HG03045 (cell line): ENCODE measurements at regions not wholly inside any gene's neighbourhood (a gene's known extent, or its start where the extent isn't known, plus 50 kb on each side); places are given as distances from the start of the nearest gene placed in this dataset.

Experiments used
- ATAC-seq: cut with Tn5 transposase; IDR thresholded peaks from one replicate; pipeline ENCODE4 v1.9.1; 2021; ENCODE audit warnings: mild to moderate bottlenecking, moderate library complexity; ENCODE audit not compliant: unreplicated experiment

GRCh38 chr3:102599819-102600576, 165.2 kb downstream of the ZPLD1 start:
- no peak for ATAC-seq

- ATAC-seq: no peak
Measured at GRCh38 chr3:102605153-102605552, 170.3 kb downstream of the ZPLD1 start.

GRCh38 chr3:102608875-102609274, 174.1 kb downstream of the ZPLD1 start:
- ATAC-seq: no peak

- ATAC-seq: no peak
Measured at GRCh38 chr3:102614021-102614569, 179.3 kb downstream of the ZPLD1 start.

DNA sequence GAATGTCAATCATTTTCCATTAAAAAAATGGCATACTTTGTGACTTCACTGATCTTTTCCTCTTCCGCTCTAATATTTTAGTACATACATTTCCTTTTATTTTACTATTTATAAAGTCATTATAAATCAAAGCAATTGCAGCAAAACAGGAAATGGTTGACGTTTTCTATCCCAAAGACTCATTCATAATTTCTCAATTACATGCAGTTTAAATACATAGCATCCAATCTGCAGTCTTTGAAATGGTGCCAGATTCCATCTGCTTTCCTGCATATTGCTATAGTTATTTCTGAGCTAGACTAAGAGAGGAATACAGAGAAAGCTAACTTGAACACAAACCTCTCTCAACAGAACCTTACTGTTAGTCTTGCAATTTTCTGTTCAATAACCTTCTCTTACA, 179.8 kb downstream of the ZPLD1 start:
- no peak for ATAC-seq

DNA sequence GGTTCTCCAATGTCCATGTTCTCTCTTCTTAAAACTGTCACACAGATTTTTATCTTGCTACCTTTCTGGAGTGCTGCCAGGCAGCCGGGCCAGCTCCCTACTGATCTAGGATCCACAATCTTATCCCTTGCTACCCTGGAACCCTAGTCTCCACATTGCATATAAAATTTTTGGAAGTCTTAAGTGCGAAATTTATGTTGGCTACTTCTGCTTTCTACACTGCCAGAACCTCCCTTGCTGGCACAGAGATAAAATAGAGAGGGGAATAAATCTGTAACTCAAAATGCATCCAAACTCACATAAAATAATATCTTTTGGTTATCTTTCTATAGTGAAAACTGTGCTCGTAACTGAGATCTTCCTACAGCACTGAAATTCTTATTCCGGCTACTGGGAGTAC, 182.6 kb downstream of the ZPLD1 start:
- ATAC-seq: no peak

DNA sequence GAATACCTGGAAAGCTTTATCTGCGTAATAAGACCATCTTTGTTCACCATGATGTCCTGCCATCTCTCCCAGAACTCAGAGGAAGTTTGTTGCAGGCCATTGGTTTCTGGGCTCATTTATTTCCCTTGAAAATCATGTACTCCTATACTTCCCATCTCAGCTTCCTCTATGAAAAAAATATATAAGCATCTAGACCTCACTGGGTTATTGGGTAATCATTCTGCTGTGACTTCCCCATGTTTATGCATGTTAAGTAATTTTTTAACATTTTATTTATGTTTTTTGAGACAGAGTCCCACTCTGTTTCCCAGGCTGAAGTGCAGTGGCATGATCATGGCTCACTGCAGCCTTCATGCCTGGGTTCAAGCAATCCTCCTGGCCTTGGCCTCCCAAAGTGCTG, 184.5 kb downstream of the ZPLD1 start:
- no peak for ATAC-seq

DNA sequence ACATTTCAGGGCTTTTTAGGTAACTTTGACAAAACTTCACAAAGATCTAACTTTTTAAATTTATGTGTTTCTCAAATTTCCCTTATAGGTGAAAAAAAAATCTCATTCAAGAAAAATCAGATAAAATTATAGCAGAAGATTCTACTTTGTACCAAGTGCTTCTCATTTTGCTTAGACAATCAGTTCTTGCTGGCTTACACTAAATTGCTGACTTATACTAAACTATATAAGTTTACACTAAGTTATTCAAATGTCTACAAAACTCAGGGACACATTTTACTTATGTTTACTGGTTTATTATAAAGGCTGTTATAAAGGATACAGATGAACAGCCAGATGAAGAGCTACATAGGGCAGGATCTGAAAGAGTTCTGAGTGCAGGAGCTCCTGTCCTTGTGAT, 195.1 kb downstream of the ZPLD1 start:
- ATAC-seq: no peak

DNA sequence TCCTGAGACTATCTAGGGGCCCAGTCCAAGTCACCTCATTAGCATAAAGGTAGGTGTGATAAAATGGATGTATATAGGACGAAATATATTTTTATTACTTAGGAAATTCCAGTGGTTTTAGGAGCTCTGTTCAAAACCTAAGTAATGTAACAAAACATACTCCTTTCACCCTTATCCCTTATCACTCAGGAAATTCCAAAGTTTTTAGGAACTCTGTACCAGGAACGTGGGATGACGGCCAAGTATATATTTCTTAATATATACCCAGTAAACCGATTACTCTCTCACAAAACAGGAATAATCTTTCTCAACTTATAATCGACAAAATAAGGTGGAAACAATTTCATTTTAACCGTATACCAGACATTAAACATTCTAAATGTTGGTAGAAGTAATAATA, 195.7 kb downstream of the ZPLD1 start:
- ATAC-seq: no peak

GRCh38 chr3:102643546-102643945, 208.7 kb downstream of the ZPLD1 start:
- ATAC-seq: no peak

GRCh38 chr3:102646557-102646956, 211.7 kb downstream of the ZPLD1 start:
- ATAC-seq: no peak

DNA sequence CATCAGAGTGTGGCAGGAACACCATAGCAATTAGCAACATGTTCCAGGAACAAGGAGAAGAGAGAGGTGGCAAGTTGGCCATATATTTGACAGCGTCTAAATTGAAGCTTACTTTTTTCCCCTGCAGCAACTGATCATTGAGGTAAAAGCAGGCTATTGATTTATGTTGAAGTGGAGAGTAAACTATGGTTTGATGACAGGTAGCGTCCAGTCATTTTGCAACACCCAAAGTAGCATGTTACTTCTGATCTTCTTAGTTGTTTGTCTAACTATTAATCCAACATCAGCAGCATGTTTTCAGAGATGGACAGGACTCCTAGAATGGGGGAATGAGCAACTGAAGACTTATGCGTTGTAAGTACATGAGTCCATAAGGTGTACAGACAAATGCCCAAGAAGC, 225.8 kb downstream of the ZPLD1 start:
- no peak for ATAC-seq

GRCh38 chr3:102661707-102662497, 227.1 kb downstream of the ZPLD1 start:
- no peak for ATAC-seq

DNA sequence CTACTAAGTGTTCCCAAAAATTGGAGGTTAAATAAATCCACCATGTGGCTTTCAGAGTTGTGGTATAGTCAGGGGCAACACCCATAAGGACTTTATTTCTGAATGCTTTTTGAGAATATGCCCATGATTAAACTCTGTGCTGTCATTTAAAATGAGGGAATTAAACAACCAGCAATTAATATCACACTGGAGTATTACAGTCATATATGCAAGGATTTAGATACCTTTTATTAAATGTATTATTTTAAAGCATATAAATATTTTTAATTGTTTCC, 227.6 kb downstream of the ZPLD1 start:
- no peak for ATAC-seq

DNA sequence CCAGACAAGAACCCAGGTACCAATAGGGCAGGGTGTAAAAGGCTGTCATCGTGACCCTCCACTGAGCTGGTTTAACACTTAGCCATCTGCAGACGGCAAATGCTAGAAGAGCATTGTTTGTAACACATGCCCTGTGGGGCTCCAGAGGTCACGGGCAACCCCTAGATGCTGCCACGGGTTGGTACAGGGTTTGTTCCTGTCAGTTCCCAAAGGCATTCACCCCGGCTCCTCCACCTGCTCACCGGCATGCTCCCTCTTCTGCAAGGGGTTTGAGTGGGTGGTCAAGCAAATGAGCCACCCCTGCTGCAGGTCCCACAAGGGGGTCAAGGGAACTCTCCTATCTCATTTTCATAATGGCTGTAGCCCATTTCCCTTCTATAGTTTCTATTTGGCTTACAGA, 229.3 kb downstream of the ZPLD1 start:
- ATAC-seq: no peak

GRCh38 chr3:102665183-102665582, 230.4 kb downstream of the ZPLD1 start:
- ATAC-seq: no peak

DNA sequence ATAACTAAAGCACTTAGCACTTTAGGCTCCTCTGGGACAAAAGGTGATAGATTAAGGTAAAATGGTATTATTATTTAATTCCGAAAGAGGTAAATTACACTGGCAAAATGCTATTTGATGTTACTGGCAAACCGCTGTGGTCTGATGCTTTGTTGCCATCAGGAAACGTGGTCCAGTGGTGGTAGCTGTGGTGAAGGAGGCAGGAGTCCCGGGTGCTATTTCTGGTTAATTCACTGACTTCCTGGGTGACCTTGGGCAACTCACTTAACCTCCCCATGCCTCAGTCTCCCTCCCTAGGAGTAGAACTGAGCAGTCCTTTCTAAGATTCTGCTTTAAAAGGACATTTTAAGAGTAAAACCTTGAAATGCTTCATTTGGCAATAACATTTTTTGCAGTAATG, 233.4 kb downstream of the ZPLD1 start:
- ATAC-seq: no peak

DNA sequence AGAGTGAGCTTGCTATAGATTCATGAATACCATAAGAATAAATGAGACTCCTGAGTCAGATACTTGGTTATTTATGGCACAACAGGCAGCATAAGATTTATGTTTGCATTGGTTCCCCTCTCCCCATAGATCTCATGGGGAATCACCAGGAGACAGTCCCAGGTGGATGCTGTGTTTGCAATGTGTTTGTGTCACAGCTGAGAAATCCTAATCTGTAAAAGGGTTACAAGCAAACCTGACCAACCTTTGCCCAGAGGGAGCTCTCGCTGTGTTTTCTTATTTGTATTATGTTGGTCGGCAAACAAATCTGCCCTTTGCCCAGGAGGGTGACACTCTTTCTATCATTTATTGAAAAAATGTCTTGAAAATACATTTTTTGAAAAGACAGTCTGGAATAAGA, 236.2 kb downstream of the ZPLD1 start:
- ATAC-seq: no peak

DNA sequence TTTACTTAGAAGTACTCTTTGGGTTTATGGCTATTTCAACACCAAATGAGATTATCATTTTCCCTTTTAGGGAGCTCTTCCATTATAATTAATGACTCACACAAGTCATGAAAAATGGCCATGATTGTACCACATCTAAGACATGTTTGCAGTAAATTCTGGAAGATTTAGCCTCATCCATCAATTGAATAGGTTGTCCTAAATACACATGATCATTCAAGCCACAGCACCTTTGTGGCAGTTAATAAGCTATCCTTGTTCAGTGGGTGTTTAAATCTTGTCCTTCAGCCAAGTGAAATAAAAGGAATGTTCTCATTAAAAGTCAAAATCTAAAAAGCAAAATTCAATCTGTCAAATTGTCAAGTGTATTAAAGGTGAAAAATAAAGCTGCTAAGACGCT, 237.5 kb downstream of the ZPLD1 start:
- ATAC-seq: no peak

- peak; percentile 77 for ATAC-seq
Measured at GRCh38 chr3:102673271-102674115, 238.7 kb downstream of the ZPLD1 start.

DNA sequence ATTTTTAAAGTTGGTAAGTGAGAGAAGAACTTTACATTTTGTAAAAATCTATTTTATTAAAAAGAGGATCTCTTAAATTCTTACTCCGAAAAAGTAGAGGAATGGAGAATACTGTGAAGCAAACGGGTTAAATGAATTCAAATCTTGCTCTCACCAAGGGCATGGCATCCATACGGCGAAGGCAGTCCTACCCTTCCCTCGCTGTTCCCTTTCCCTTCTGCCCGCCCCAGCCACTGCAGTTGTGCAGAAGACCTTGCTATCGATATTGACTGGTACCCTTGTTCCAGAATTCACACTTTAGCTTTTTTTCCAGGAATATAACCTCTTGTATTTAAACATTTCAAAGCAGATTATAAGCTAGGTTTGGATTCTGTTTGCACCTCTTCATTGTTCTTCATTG, 239.5 kb downstream of the ZPLD1 start:
- ATAC-seq: no peak
